B cell (primary cell): ENCODE measurements at regions not wholly inside any gene's neighbourhood (a gene's known extent, or its start where the extent isn't known, plus 50 kb on each side); places are given as distances from the start of the nearest gene placed in this dataset.
"Not testable (repeated sequence)": the region's sequence is repeated elsewhere in the genome, so short reads cannot be mapped to it uniquely, and the experiment has no call there.

Experiments used
- ATAC-seq: fragments of 200-7000 bp; cut with Tn5 transposase; one replicate; pipeline ENCODE4 v1.10.0; 2021; ENCODE audit warnings: low read depth, mild to moderate bottlenecking, moderate number of reproducible peaks, moderate library complexity
- CTCF ChIA-PET: fragments of 350-600 bp; sonication (Branson Sonifier 250); formaldehyde crosslinking; loops from one replicate; lab custom pipeline; 2021; ENCODE audit warnings: antibody characterized with exemption, inconsistent platforms; lab: Charles Lee
- POLR2A ChIA-PET: fragments of 350-600 bp; sonication (Branson Sonifier 250); formaldehyde crosslinking; loops from one replicate; lab custom pipeline; 2021; ENCODE audit warnings: antibody characterized with exemption; lab: Charles Lee
- DNase-seq: peaks from one replicate; pipeline ENCODE4 v3.0.0; 2013
- H2AFZ ChIP-seq: 2 replicates; pipeline ENCODE4 v1.6.1; 2012; ENCODE audit warnings: mild to moderate bottlenecking, low read depth, low read length; ENCODE audit not compliant: insufficient read depth, poor library complexity, severe bottlenecking
- H3K27ac ChIP-seq, 2 donors: 1 replicate in 1 of 2; 2 replicates in 1 of 2; pipeline ENCODE4 v1.5.1; 2012 to 2013; ENCODE audit warnings: low read length in 2 of 2, mild to moderate bottlenecking in 2 of 2, moderate library complexity in 1 of 2
- H3K27me3 ChIP-seq, 4 experiments: fragments of 200-600 bp in 1 of 4; sonication (generic) in 1 of 4; replicated peaks in 1 of 4; 1 replicate in 2 of 4; 2 replicates in 2 of 4; pipeline versions ENCODE4 v1.6.1 to v1.7.0; 2013 to 2016; ENCODE audit warnings: low read length in 3 of 4, mild to moderate bottlenecking in 2 of 4, mixed read lengths in 1 of 4, moderate library complexity in 1 of 4; ENCODE audit not compliant: insufficient read depth in 4 of 4, control insufficient read depth in 3 of 4; ENCODE audit errors: control extremely low read depth in 1 of 4
- H3K36me3 ChIP-seq, 2 experiments: replicated peaks in 1 of 2; 1 replicate in 1 of 2; 2 replicates in 1 of 2; pipeline versions ENCODE4 v1.6.1 to v1.7.1; 2013; ENCODE audit warnings: low read length in 1 of 2; ENCODE audit not compliant: insufficient read depth in 2 of 2, control insufficient read depth in 1 of 2; ENCODE audit errors: control extremely low read depth in 1 of 2, extremely low read depth in 1 of 2
- H3K4me1 ChIP-seq, 2 donors: fragments of 200-600 bp in 1 of 2; sonication (generic) in 1 of 2; 1 replicate in 1 of 2; 2 replicates in 1 of 2; pipeline versions ENCODE4 v1.5.1 to v1.6.1; 2013 to 2017; ENCODE audit warnings: low read length in 2 of 2; ENCODE audit not compliant: control insufficient read depth in 2 of 2, insufficient read depth in 2 of 2
- H3K4me2 ChIP-seq: replicated peaks from 2 replicates; pipeline ENCODE3; 2012; ENCODE audit warnings: mild to moderate bottlenecking, low read depth, low read length; ENCODE audit not compliant: poor library complexity, severe bottlenecking
- H3K4me3 ChIP-seq, 5 experiments: fragments of 200-600 bp in 1 of 5; sonication (generic) in 1 of 5; 1 replicate in 3 of 5; 2 replicates in 2 of 5; pipeline versions ENCODE4 v1.5.1 to v1.7.0; 2011 to 2016; ENCODE audit warnings: low read length in 4 of 5, mild to moderate bottlenecking in 4 of 5, low read depth in 2 of 5, control low read depth in 1 of 5, moderate library complexity in 1 of 5; ENCODE audit not compliant: insufficient read depth in 1 of 5; ENCODE audit errors: control extremely low read depth in 1 of 5, extremely low read depth in 1 of 5
- H3K79me2 ChIP-seq: fragments of 200-600 bp; sonication (generic); one replicate; pipeline ENCODE4 v1.6.0; 2016; ENCODE audit warnings: low read length; ENCODE audit not compliant: control insufficient read depth, insufficient read depth
- H3K9ac ChIP-seq: fragments of 200-600 bp; sonication (generic); 2 replicates; pipeline ENCODE4 v1.6.1; 2017; ENCODE audit warnings: mild to moderate bottlenecking, low read length, moderate library complexity
- H3K9me3 ChIP-seq, 3 donors: one replicate each; pipeline versions ENCODE4 v1.6.1 to v1.7.1; 2013; ENCODE audit warnings: low read length in 2 of 3; ENCODE audit not compliant: control insufficient read depth in 2 of 3, insufficient read depth in 1 of 3; ENCODE audit errors: control extremely low read depth in 1 of 3
- H4K20me1 ChIP-seq: 2 replicates; pipeline ENCODE4 v1.6.0; 2012; ENCODE audit warnings: mild to moderate bottlenecking, low read length; ENCODE audit not compliant: insufficient read depth, control insufficient read depth, poor library complexity, severe bottlenecking
- H3K27ac Mint-ChIP-seq: one replicate; pipeline ENCODE4 v1.8.0; 2021; ENCODE audit warnings: mixed read lengths
- H3K27me3 Mint-ChIP-seq: one replicate; pipeline ENCODE4 v1.8.0; 2021; ENCODE audit warnings: mixed read lengths
- H3K4me1 Mint-ChIP-seq: one replicate; pipeline ENCODE4 v1.8.0; 2021; ENCODE audit warnings: mixed read lengths
- H3K4me3 Mint-ChIP-seq: one replicate; pipeline ENCODE4 v1.8.0; 2021; ENCODE audit warnings: mixed read lengths
- H3K9me3 Mint-ChIP-seq: one replicate; pipeline ENCODE4 v1.8.0; 2022; ENCODE audit warnings: mixed read lengths; ENCODE audit not compliant: insufficient read depth
- EZH2 ChIP-seq: IDR thresholded peaks from 2 replicates; pipeline ENCODE4 v1.6.1; 2012; ENCODE audit warnings: borderline replicate concordance, low read depth, mild to moderate bottlenecking, moderate library complexity, low read length; ENCODE audit not compliant: insufficient read depth, poor library complexity, severe bottlenecking
- WGBS: methylation state at CpG from one replicate; pipeline ENCODE4 v1.1.5; 2013; ENCODE audit warnings: missing lambda C conversion rate; ENCODE audit not compliant: insufficient coverage; 5-methylcytosine and 5-hydroxymethylcytosine counted together
- intact Hi-C: fragments of 100-400 bp; cut with micrococcal nuclease; formaldehyde crosslinking; loops from one replicate; pipeline ENCODE4 v1.10.0; 2022
- TF ChIP-seq, protein P1 (sequence below): fragments of 200-600 bp; IDR thresholded peaks from one replicate; pipeline ENCODE4 v1.8.0; 2022; ENCODE audit warnings: antibody characterized with exemption, mild to moderate bottlenecking

DNA sequence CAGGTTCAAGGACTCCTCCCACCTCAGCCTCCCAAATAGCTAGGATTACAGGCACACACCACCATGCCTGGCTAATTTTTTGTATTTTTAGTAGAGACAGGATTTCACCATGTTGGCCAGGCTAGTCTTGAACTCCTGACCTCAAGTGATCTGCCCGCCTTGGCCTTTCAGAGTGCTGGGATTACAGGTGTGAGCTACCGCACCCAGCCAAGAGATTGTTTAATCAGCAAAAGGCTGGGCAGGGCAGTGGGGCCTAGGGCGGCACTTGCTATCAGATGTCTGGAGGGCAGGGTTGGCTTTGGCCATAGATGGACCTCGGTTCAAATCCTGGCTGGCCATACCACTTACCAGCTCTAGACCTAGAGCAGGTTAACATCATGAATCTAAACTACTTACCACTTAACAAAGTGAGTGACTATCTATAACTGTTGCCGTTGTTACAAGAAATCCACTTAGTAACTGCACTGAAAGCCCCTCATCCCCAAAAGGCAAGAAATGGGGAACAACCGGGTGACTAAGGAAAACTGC lies 60.9 kb upstream of the BCL2L14 start:
- peak overlapping the region; percentile 23 for H2AFZ ChIP-seq

DNA sequence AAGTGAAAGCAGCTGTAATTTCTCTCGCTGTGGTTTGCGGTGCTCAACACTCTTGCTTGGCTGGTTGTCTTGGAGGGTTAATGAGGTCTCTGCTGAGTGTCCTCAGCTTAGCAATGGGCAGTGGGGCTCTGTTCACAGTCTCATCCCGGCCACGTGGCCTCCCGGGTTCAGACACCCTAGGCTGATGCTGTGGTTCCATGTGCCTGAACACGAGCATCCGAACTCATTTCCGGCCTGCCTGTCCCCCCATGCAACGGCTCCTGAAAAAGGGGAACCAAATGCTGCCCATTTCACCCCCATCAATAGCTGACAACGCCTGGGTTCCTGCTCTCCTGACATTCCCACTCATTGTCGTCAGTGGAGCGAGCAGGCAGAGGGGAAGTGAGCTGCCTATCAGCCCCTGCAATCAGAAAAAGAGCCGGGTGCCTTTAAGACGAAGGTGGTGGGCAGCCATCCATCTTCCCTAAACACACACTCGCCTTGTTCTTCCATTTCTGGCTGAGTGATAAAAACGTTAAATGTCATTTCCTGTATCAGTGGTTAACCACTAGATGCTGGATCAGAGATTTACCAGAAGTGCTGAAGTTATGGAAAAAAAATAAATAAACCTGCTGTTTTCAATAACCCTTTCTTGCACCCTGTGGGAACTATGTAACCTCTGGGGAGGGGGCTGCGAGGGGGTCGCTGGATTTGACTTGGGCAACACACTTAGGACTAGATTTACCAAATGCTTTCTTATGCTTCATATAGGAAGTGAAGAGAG lies 60.3 kb upstream of the BCL2L14 start:
- Histone ChIP-seq H3K27ac (peak overlapping the region in 1 of 2 donors; percentile 11), H3K79me2 (no peaks in the 10 kb centered on the region), H2AFZ (peak overlapping the region; percentile 23), H3K9ac (peak overlapping the region; percentile 56), H4K20me1 (no peaks in the 10 kb centered on the region), H3K4me2 (peak overlapping the region; percentile 81), H3K27me3 (no peaks in the 10 kb centered on the region), H3K4me3 (peak overlapping the region; percentile 11 to 64 (median 50)), H3K4me1 (peaks cover 46 to 48% of the 10 kb centered on the region in 2 donors), H3K9me3 (no peaks in the 10 kb centered on the region), H3K36me3 (no peaks in the 10 kb centered on the region)
- Mint-ChIP-seq H3K9me3 (no peaks in the 10 kb centered on the region), H3K27me3 (no peaks in the 10 kb centered on the region), H3K27ac (peak overlapping the region; percentile 74), H3K4me1 (peaks cover 61% of the 10 kb centered on the region), H3K4me3 (peak overlapping the region; percentile 88)
- WGBS = 1% methylated on average over 10 of the region's 18 CpGs
- TF ChIP-seq, protein P1, sequence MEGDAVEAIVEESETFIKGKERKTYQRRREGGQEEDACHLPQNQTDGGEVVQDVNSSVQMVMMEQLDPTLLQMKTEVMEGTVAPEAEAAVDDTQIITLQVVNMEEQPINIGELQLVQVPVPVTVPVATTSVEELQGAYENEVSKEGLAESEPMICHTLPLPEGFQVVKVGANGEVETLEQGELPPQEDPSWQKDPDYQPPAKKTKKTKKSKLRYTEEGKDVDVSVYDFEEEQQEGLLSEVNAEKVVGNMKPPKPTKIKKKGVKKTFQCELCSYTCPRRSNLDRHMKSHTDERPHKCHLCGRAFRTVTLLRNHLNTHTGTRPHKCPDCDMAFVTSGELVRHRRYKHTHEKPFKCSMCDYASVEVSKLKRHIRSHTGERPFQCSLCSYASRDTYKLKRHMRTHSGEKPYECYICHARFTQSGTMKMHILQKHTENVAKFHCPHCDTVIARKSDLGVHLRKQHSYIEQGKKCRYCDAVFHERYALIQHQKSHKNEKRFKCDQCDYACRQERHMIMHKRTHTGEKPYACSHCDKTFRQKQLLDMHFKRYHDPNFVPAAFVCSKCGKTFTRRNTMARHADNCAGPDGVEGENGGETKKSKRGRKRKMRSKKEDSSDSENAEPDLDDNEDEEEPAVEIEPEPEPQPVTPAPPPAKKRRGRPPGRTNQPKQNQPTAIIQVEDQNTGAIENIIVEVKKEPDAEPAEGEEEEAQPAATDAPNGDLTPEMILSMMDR = no peak
- no peak for TF ChIP-seq EZH2
- CTCF ChIA-PET = interaction anchor here (0.9 to 5.5 kb wide), 4 partner anchors 23 to 431 kb away, joined by 3 to 42 read pairs (median 4); no protein-coding TSS in a partner anchor
- POLR2A ChIA-PET = interaction anchor here (0.6 kb wide), 1 partner anchor 321 kb away, joined by 5 read pairs; no protein-coding TSS in a partner anchor
- intact Hi-C loops = loop anchor here (1.0 to 10.0 kb wide), 5 partner anchors 10 to 361 kb away; partner anchors contain the start of gene ETV6
- DNase-seq (peak; percentile 76), ATAC-seq (peak; percentile 55)

More for the DNA sequence above, 60.9 kb upstream of the BCL2L14 start:
- DNase-seq, H3K9me3 Mint-ChIP-seq, ATAC-seq, H3K27me3 Mint-ChIP-seq, H4K20me1 ChIP-seq, H3K9me3 ChIP-seq, H3K27me3 ChIP-seq, H3K36me3 ChIP-seq, H3K79me2 ChIP-seq: not testable (repeated sequence)
- ChIA-PET POLR2A (interaction anchor here (0.6 kb wide), 1 partner anchor 320 kb away, joined by 5 read pairs; no protein-coding TSS in a partner anchor), CTCF (interaction anchor here (1.4 to 5.5 kb wide), 3 partner anchors 23 to 428 kb away, joined by 3 to 42 read pairs (median 5); no protein-coding TSS in a partner anchor)
- H3K27ac Mint-ChIP-seq = peak overlapping the region; percentile 73
- Histone ChIP-seq H3K4me3 (peak overlapping the region; percentile 11 to 64 (median 50)), H3K4me1 (peaks cover 46 to 48% of the 10 kb centered on the region in 2 donors), H3K27ac (peak overlapping the region in 1 of 2 donors; percentile 11), H3K4me2 (peak overlapping the region; percentile 81), H3K9ac (peak overlapping the region; percentile 56)
- intact Hi-C loops = loop anchor here (1.0 to 10.0 kb wide), 5 partner anchors 10 to 361 kb away; partner anchors contain the start of gene ETV6
- peak overlapping the region; percentile 88 for H3K4me3 Mint-ChIP-seq
- H3K4me1 Mint-ChIP-seq = peaks cover 61% of the 10 kb centered on the region
- 45% methylated on average over 6 of the region's 6 CpGs for WGBS
